ENCODE measurements at regions not wholly inside any gene's neighbourhood (a gene's known extent, or its start where the extent isn't known, plus 50 kb on each side); places are given as distances from the start of the nearest gene placed in this dataset.

GRCh38 chr20:55155360-55155759, 680.0 kb downstream of the DOK5 start:
- TF ChIP-seq POLR2A (IDR thresholded peaks at IDR 0.05) (no peak), POLR2AphosphoS5 (IDR thresholded peaks at IDR 0.05; ENCODE audit: insufficient read depth in 1 of 2, low read depth in 1 of 2) (no peak), CTCF (IDR thresholded peaks at IDR 0.05) (no peak)
- intact Hi-C loops (cut with DNase I) = no loop called here
- no peak for DNase-seq (ENCODE audit: extremely low spot score in 2 of 2)
- H3K27me3 ChIP-seq = no peaks in the 10 kb centered on the region
- no peaks in the 10 kb centered on the region for H3K4me1 ChIP-seq
- no peaks in the 10 kb centered on the region for H3K36me3 ChIP-seq
- H3K9me3 ChIP-seq = no peaks in the 10 kb centered on the region
- no peak overlapping the region for H3K27ac ChIP-seq
- no peak overlapping the region for H3K4me3 ChIP-seq

GRCh38 chr20:55153001-55153645, 677.7 kb downstream of the DOK5 start:
- Histone ChIP-seq H3K27ac (no peak overlapping the region), H3K27me3 (no peaks in the 10 kb centered on the region), H3K4me3 (no peak overlapping the region), H3K36me3 (no peaks in the 10 kb centered on the region), H3K4me1 (no peaks in the 10 kb centered on the region), H3K9me3 (no peaks in the 10 kb centered on the region)
- intact Hi-C loops (cut with DNase I) = no loop called here
- TF ChIP-seq CTCF (IDR thresholded peaks at IDR 0.05) (no peak), POLR2AphosphoS5 (IDR thresholded peaks at IDR 0.05; ENCODE audit: insufficient read depth in 1 of 2, low read depth in 1 of 2) (no peak), POLR2A (IDR thresholded peaks at IDR 0.05) (no peak)
- no peak for DNase-seq (ENCODE audit: extremely low spot score in 2 of 2)

GRCh38 chr20:55151171-55151570, 675.8 kb downstream of the DOK5 start:
- Histone ChIP-seq H3K4me3 (no peak overlapping the region), H3K36me3 (no peaks in the 10 kb centered on the region), H3K27ac (no peak overlapping the region), H3K9me3 (no peaks in the 10 kb centered on the region), H3K4me1 (no peaks in the 10 kb centered on the region), H3K27me3 (no peaks in the 10 kb centered on the region)
- DNase-seq (ENCODE audit: extremely low spot score in 2 of 2) = no peak
- TF ChIP-seq CTCF (IDR thresholded peaks at IDR 0.05) (no peak), POLR2AphosphoS5 (IDR thresholded peaks at IDR 0.05; ENCODE audit: insufficient read depth in 1 of 2, low read depth in 1 of 2) (no peak), POLR2A (IDR thresholded peaks at IDR 0.05) (no peak)
- intact Hi-C loops (cut with DNase I) = no loop called here

- no peaks in the 10 kb centered on the region for H3K4me1 ChIP-seq
- no peak for DNase-seq (ENCODE audit: extremely low spot score in 2 of 2)
Observed at GRCh38 chr20:55143601-55144000, 668.2 kb downstream of the DOK5 start.

More at GRCh38 chr20:55143601-55144000, 668.2 kb downstream of the DOK5 start:
- no peaks in the 10 kb centered on the region for H3K9me3 ChIP-seq
- H3K27ac ChIP-seq = no peak overlapping the region
- no peak overlapping the region for H3K4me3 ChIP-seq
- TF ChIP-seq CTCF (IDR thresholded peaks at IDR 0.05) (no peak), POLR2AphosphoS5 (IDR thresholded peaks at IDR 0.05; ENCODE audit: insufficient read depth in 1 of 2, low read depth in 1 of 2) (no peak), POLR2A (IDR thresholded peaks at IDR 0.05) (no peak)
- H3K27me3 ChIP-seq = no peaks in the 10 kb centered on the region
- H3K36me3 ChIP-seq = no peaks in the 10 kb centered on the region
- intact Hi-C loops (cut with DNase I) = no loop called here

All from vagina (tissue), 2 donors.